Fibroblast of pulmonary artery (primary cell): ENCODE measurements at regions not wholly inside any gene's neighbourhood (a gene's known extent, or its start where the extent isn't known, plus 50 kb on each side); places are given as distances from the start of the nearest gene placed in this dataset.
"Not testable (repeated sequence)": the region's sequence is repeated elsewhere in the genome, so short reads cannot be mapped to it uniquely, and the experiment has no call there.

ENCODE experiments used
- DNase-seq: peaks from one replicate; pipeline ENCODE4 v3.0.0-alpha.2; 2010; ENCODE audit warnings: low read depth
- H3K4me3 ChIP-seq: replicated peaks from 2 replicates; pipeline ENCODE4 v1.5.1; 2011; ENCODE audit warnings: low read depth, mild to moderate bottlenecking, control low read depth, low read length, moderate library complexity
- CTCF ChIP-seq: IDR thresholded peaks from 2 replicates; pipeline ENCODE4 v1.5.1; 2011; ENCODE audit warnings: mild to moderate bottlenecking, control low read depth, low read length, inconsistent platforms; ENCODE audit errors: missing control alignments

GRCh38 chr5:2536632-2537377 is 214.7 kb downstream of the IRX2 start:
- no peak for DNase-seq
- TF ChIP-seq CTCF = no peak
- no peak overlapping the region for H3K4me3 ChIP-seq

DNA sequence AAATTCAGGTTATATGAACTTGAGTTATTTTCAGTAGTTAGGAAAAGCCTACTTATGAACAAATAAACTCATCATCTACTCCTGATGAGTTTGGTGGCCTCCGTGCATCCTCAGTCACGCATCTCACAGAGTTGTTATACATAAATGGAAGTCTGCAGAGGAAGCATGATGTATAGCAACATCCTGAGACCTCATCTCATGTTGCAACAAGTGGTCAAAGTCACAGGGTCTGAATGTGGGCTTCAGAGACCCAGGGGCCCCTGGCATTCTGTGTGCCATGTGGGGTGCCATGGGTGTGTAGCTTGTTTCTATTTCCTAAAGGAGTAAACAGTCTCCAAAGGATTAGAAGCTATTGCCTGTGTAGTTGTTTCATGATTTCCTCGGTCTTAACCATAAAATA is 216.5 kb downstream of the IRX2 start:
- DNase-seq = no peak
- no peak overlapping the region for H3K4me3 ChIP-seq
- no peak for TF ChIP-seq CTCF

DNA sequence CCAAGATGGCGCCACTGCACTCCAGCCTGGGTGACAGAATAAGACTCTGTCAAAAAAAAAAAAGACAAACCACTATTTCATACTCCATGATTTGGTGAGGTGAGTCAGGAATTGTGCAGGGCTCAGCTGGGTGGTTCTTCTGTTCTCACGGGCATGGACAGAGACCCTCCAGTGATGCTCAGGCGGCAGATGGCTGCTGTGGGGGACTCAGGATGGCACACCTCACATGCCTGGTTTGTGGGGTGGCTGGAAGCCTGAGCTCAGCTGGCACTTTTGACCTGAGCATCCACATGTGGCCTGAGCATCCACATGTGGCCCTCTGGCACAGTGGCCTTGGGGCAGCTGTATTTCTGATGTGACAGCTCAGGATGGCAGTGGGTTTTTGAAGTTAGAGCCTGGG is 217.2 kb downstream of the IRX2 start:
- no peak for DNase-seq
- H3K4me3 ChIP-seq = no peak overlapping the region
- TF ChIP-seq CTCF = no peak

GRCh38 chr5:2533848-2534247 is 217.6 kb downstream of the IRX2 start:
- DNase-seq, H3K4me3 ChIP-seq: not testable (repeated sequence)

DNA sequence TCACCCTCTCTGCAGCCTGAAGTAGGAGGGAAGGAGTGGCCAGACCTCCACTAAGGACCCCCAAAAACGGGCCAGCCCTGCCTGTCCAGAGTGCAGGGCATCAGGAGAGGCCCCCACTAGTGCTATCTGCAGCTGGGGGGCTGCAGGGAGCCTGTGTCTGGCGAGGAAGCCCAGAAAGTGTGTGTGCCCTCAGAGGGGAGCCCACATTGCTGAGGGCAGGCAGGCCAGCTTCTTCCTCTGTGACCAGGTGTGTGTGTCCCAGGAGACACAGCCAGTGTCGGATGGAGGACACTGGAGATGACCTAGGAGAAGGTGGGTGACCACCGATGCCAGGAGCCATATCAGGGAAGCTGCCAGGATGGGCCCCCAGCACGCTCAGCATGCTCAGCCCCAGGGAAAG is 218.7 kb downstream of the IRX2 start:
- no peak for TF ChIP-seq CTCF
- H3K4me3 ChIP-seq = no peak overlapping the region
- DNase-seq = no peak

GRCh38 chr5:2531318-2531717 is 220.2 kb downstream of the IRX2 start:
- no peak overlapping the region for H3K4me3 ChIP-seq
- no peak for TF ChIP-seq CTCF
- DNase-seq = no peak

GRCh38 chr5:2530609-2531008 is 220.9 kb downstream of the IRX2 start:
- H3K4me3 ChIP-seq = no peak overlapping the region
- no peak for DNase-seq
- TF ChIP-seq CTCF = no peak
